Left ventricle myocardium inferior (tissue), 1 donor: ENCODE measurements at regions not wholly inside any gene's neighbourhood (a gene's known extent, or its start where the extent isn't known, plus 50 kb on each side); places are given as distances from the start of the nearest gene placed in this dataset.

ENCODE experiments used
- DNase-seq: peaks from one replicate; pipeline ENCODE4 v3.0.0-alpha.2; 2020
- H3K27ac ChIP-seq: fragments of 200-600 bp; replicated peaks from 2 replicates; pipeline ENCODE4 v1.8.0; 2021
- H3K27me3 ChIP-seq: fragments of 200-600 bp; 2 replicates; pipeline ENCODE4 v1.8.0; 2021; ENCODE audit warnings: low read depth
- H3K36me3 ChIP-seq: fragments of 200-600 bp; 2 replicates; pipeline ENCODE4 v1.8.0; 2021
- H3K4me1 ChIP-seq: fragments of 200-600 bp; 2 replicates; pipeline ENCODE4 v1.8.0; 2021
- H3K4me3 ChIP-seq: fragments of 200-600 bp; 2 replicates; pipeline ENCODE4 v1.8.0; 2021; ENCODE audit warnings: mild to moderate bottlenecking, moderate library complexity
- H3K9me3 ChIP-seq: fragments of 200-600 bp; replicated peaks from 2 replicates; pipeline ENCODE4 v1.8.0; 2021
- intact Hi-C: fragments of 100-400 bp; cut with micrococcal nuclease; formaldehyde crosslinking; loops from one replicate; pipeline ENCODE4 v1.11.0; 2022
- TF ChIP-seq, protein P1 (sequence below): fragments of 200-600 bp; IDR thresholded peaks from 2 replicates; pipeline ENCODE4 v1.8.0; 2021; ENCODE audit warnings: antibody characterized with exemption, mild to moderate bottlenecking, borderline replicate concordance
- donor health status: DM: no; HTN: yes; CAD: no; lungs with severe emphysema.

- no peaks in the 10 kb centered on the region for H3K36me3 ChIP-seq
These were observed 2545.3 kb downstream of the PCDH9 start for GRCh38 chr13:64684685-64685431.

GRCh38 chr13:64684108-64684507, 2546.0 kb downstream of the PCDH9 start:
- peaks cover 27% of the 10 kb centered on the region for H3K9me3 ChIP-seq
- TF ChIP-seq, protein P1, sequence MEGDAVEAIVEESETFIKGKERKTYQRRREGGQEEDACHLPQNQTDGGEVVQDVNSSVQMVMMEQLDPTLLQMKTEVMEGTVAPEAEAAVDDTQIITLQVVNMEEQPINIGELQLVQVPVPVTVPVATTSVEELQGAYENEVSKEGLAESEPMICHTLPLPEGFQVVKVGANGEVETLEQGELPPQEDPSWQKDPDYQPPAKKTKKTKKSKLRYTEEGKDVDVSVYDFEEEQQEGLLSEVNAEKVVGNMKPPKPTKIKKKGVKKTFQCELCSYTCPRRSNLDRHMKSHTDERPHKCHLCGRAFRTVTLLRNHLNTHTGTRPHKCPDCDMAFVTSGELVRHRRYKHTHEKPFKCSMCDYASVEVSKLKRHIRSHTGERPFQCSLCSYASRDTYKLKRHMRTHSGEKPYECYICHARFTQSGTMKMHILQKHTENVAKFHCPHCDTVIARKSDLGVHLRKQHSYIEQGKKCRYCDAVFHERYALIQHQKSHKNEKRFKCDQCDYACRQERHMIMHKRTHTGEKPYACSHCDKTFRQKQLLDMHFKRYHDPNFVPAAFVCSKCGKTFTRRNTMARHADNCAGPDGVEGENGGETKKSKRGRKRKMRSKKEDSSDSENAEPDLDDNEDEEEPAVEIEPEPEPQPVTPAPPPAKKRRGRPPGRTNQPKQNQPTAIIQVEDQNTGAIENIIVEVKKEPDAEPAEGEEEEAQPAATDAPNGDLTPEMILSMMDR, result no peak
- H3K27ac ChIP-seq, result no peak overlapping the region
- no peaks in the 10 kb centered on the region for H3K27me3 ChIP-seq
- DNase-seq, result no peak
- no peak overlapping the region for H3K4me3 ChIP-seq
- H3K36me3 ChIP-seq, result no peaks in the 10 kb centered on the region
- intact Hi-C loops, result no loop called here
- no peaks in the 10 kb centered on the region for H3K4me1 ChIP-seq

More at GRCh38 chr13:64684685-64685431, 2545.3 kb downstream of the PCDH9 start:
- Histone ChIP-seq H3K9me3 (peaks cover 27% of the 10 kb centered on the region), H3K4me3 (no peak overlapping the region), H3K27ac (no peak overlapping the region), H3K4me1 (no peaks in the 10 kb centered on the region), H3K27me3 (no peaks in the 10 kb centered on the region)
- intact Hi-C loops, result no loop called here
- no peak for DNase-seq
- TF ChIP-seq, protein P1, result no peak

GRCh38 chr13:64680739-64681138, 2549.4 kb downstream of the PCDH9 start:
- intact Hi-C loops, result no loop called here
- TF ChIP-seq, protein P1, result no peak
- H3K4me3 ChIP-seq, result no peak overlapping the region
- no peak overlapping the region for H3K27ac ChIP-seq
- no peaks in the 10 kb centered on the region for H3K36me3 ChIP-seq
- H3K9me3 ChIP-seq, result peaks cover 27% of the 10 kb centered on the region
- DNase-seq, result no peak
- H3K27me3 ChIP-seq, result no peaks in the 10 kb centered on the region
- H3K4me1 ChIP-seq, result no peaks in the 10 kb centered on the region

DNA sequence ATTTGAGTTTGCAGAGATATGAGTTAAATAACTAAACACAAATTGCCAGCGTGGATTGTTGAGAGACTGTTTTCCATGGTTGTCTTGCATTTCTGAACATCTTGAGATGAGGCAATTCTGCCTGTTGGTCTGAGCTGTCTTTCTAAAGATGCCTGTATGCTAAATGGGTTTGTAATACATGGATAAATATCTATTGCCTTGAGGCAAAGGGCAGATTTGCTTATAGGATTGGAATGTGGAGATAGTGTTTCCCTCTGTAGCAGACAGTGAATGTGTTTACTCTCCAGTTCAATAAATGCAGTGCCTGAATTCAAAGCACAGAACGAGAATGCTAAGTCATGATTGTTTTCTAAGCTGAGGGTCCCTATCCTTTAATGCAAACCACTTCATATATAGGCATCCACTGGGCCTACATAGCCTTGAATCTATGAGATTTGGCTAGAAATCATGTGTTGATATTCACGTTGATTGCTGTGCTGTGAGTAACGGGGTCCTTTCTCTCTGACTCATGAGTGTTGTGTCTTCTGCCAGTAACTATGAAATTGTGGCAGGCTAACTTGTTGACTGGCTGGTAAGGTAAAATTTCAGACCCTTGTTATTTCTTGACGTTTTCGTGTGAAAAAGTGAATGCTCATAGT, 2554.8 kb downstream of the PCDH9 start:
- Histone ChIP-seq H3K27ac (no peak overlapping the region), H3K4me1 (no peaks in the 10 kb centered on the region), H3K36me3 (no peaks in the 10 kb centered on the region), H3K27me3 (no peaks in the 10 kb centered on the region), H3K4me3 (no peak overlapping the region), H3K9me3 (no peaks in the 10 kb centered on the region)
- TF ChIP-seq, protein P1, result no peak
- intact Hi-C loops, result no loop called here
- DNase-seq, result no peak

- Histone ChIP-seq H3K4me3 (no peak overlapping the region), H3K27ac (no peak overlapping the region), H3K4me1 (no peaks in the 10 kb centered on the region), H3K9me3 (no peaks in the 10 kb centered on the region), H3K27me3 (no peaks in the 10 kb centered on the region), H3K36me3 (no peaks in the 10 kb centered on the region)
- intact Hi-C loops, result no loop called here
- no peak for DNase-seq
- TF ChIP-seq, protein P1, result no peak
These were observed 2556.0 kb downstream of the PCDH9 start for GRCh38 chr13:64674126-64674525.
